ENCODE measurements at regions not wholly inside any gene's neighbourhood (a gene's known extent, or its start where the extent isn't known, plus 50 kb on each side); places are given as distances from the start of the nearest gene placed in this dataset.

DNA sequence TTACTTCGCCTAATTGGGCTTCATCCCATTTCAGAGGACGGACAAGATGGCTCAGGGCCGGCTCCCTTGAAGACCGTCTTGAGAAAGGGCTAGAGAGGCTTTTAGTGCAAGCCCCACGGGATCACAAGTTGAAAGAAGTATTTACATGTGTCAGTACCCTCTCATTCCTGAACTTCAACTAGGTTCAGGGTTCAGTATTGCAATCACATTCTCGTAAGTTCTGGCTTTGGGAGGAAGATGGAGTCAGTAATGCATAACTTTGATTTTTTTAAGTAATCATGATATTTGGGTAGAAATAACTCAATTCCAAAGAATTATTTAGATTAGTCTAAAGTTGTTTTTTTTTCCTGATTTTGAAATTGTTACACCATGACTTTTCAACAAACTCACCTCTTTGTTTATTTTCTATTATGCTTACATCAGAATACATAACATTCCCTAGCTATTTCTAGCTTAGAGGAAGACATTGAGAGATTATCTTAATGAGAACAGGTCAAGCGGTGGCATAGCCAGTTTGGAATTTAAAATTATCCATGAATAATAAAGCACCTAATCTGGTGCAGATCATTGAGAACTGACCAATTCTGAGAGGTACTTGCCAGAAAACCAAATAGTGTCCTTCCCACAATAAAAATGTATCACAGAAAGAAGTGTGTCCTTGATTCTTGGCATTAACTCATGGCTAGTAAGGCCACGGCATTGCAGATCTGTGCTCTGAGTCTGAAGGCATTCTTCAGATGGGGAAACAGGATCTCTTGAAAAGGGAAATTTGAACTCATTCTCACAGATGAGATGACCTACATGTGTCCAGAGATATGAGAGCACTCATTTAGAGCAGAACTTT lies 92.1 kb upstream of the BLID start:
- H3K27ac ChIP-seq = no peak overlapping the region
- no peak overlapping the region for H3K4me3 ChIP-seq
- H3K9me3 ChIP-seq = no peaks in the 10 kb centered on the region
- ATAC-seq = peak; percentile 22
- intact Hi-C loops (cut with DNase I) = no loop called here
- 79 to 82% methylated on average over 8 of the region's 8 CpGs for WGBS, 2 donors
- H3K4me1 ChIP-seq = peaks cover 12% of the 10 kb centered on the region
- H3K27me3 ChIP-seq = no peaks in the 10 kb centered on the region
- H3K36me3 ChIP-seq (replicated peaks in 1 of 2; ENCODE audit: insufficient read depth in 1 of 2, low read depth in 2 of 2) = no peaks in the 10 kb centered on the region
- no peak for DNase-seq
- TF ChIP-seq, protein P1, sequence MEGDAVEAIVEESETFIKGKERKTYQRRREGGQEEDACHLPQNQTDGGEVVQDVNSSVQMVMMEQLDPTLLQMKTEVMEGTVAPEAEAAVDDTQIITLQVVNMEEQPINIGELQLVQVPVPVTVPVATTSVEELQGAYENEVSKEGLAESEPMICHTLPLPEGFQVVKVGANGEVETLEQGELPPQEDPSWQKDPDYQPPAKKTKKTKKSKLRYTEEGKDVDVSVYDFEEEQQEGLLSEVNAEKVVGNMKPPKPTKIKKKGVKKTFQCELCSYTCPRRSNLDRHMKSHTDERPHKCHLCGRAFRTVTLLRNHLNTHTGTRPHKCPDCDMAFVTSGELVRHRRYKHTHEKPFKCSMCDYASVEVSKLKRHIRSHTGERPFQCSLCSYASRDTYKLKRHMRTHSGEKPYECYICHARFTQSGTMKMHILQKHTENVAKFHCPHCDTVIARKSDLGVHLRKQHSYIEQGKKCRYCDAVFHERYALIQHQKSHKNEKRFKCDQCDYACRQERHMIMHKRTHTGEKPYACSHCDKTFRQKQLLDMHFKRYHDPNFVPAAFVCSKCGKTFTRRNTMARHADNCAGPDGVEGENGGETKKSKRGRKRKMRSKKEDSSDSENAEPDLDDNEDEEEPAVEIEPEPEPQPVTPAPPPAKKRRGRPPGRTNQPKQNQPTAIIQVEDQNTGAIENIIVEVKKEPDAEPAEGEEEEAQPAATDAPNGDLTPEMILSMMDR (IDR thresholded peaks at IDR 0.05) = no peak
- no peak for TF ChIP-seq POLR2A (IDR thresholded peaks at IDR 0.05)

GRCh38 chr11:122207505-122207904 lies 91.5 kb upstream of the BLID start:
- Histone ChIP-seq H3K9me3 (no peaks in the 10 kb centered on the region), H3K27me3 (no peaks in the 10 kb centered on the region), H3K4me1 (peaks cover 18% of the 10 kb centered on the region), H3K4me3 (no peak overlapping the region), H3K27ac (no peak overlapping the region), H3K36me3 (replicated peaks in 1 of 2; ENCODE audit: insufficient read depth in 1 of 2, low read depth in 2 of 2) (no peaks in the 10 kb centered on the region)
- no peak for DNase-seq
- WGBS, 2 donors = 68 to 71% methylated on average over 8 of the region's 8 CpGs
- no peak for ATAC-seq
- intact Hi-C loops (cut with DNase I) = no loop called here
- no peak for TF ChIP-seq POLR2A (IDR thresholded peaks at IDR 0.05)
- TF ChIP-seq, protein P1 (IDR thresholded peaks at IDR 0.05) = no peak

- Histone ChIP-seq H3K4me1 (peaks cover 16% of the 10 kb centered on the region), H3K27me3 (no peaks in the 10 kb centered on the region), H3K9me3 (no peaks in the 10 kb centered on the region), H3K4me3 (no peak overlapping the region), H3K36me3 (replicated peaks in 1 of 2; ENCODE audit: insufficient read depth in 1 of 2, low read depth in 2 of 2) (no peaks in the 10 kb centered on the region), H3K27ac (no peak overlapping the region)
- ATAC-seq (no peak), DNase-seq (no peak)
- WGBS, 2 donors = 46 to 52% methylated on average over 5 of the region's 5 CpGs
- intact Hi-C loops (cut with DNase I) = no loop called here
- TF ChIP-seq, protein P1 (IDR thresholded peaks at IDR 0.05) = no peak
- TF ChIP-seq POLR2A (IDR thresholded peaks at IDR 0.05) = no peak
Measured at GRCh38 chr11:122205036-122205435, 89.0 kb upstream of the BLID start.

GRCh38 chr11:122204206-122204605 lies 88.2 kb upstream of the BLID start:
- TF ChIP-seq, protein P1 (IDR thresholded peaks at IDR 0.05) = no peak
- TF ChIP-seq POLR2A (IDR thresholded peaks at IDR 0.05) = no peak
- DNase-seq (no peak), ATAC-seq (no peak)
- H3K4me1 ChIP-seq = peaks cover 14% of the 10 kb centered on the region
- no peaks in the 10 kb centered on the region for H3K36me3 ChIP-seq (replicated peaks in 1 of 2; ENCODE audit: insufficient read depth in 1 of 2, low read depth in 2 of 2)
- intact Hi-C loops (cut with DNase I) = loop anchor here (5.0 kb wide), 1 partner anchor 547 kb away; no protein-coding TSS in a partner anchor
- no peak overlapping the region for H3K4me3 ChIP-seq
- 48 to 60% methylated on average over 5 of the region's 5 CpGs for WGBS, 2 donors
- no peaks in the 10 kb centered on the region for H3K9me3 ChIP-seq
- H3K27me3 ChIP-seq = no peaks in the 10 kb centered on the region
- no peak overlapping the region for H3K27ac ChIP-seq

All from body of pancreas (tissue), 4 donors.